Skeletal muscle satellite cell (primary cell): ENCODE measurements at regions not wholly inside any gene's neighbourhood (a gene's known extent, or its start where the extent isn't known, plus 50 kb on each side); places are given as distances from the start of the nearest gene placed in this dataset.
"Not testable (repeated sequence)": the region's sequence is repeated elsewhere in the genome, so short reads cannot be mapped to it uniquely, and the experiment has no call there.

Source experiments
- H3K27me3 ChIP-seq: 2 replicates; pipeline ENCODE4 v1.7.0; 2013; ENCODE audit warnings: low read length; ENCODE audit not compliant: control insufficient read depth, insufficient read depth
- H3K36me3 ChIP-seq: 2 replicates; pipeline ENCODE4 v1.7.0; 2013; ENCODE audit warnings: mild to moderate bottlenecking, control low read depth, low read length; ENCODE audit not compliant: insufficient read depth
- H3K4me1 ChIP-seq: 2 replicates; pipeline ENCODE4 v1.7.0; 2013; ENCODE audit warnings: low read length; ENCODE audit not compliant: control insufficient read depth, insufficient read depth
- H3K4me2 ChIP-seq: 2 replicates; pipeline ENCODE4 v1.7.0; 2013; ENCODE audit warnings: mild to moderate bottlenecking, low read length
- H3K4me3 ChIP-seq: 2 replicates; pipeline ENCODE4 v1.7.0; 2013; ENCODE audit warnings: low read length
- H3K9ac ChIP-seq: 2 replicates; pipeline ENCODE4 v1.7.0; 2013; ENCODE audit warnings: mild to moderate bottlenecking, low read depth, low read length, moderate library complexity
- H3K9me3 ChIP-seq: replicated peaks from 2 replicates; pipeline ENCODE4 v1.7.0; 2013; ENCODE audit warnings: mild to moderate bottlenecking, control low read depth, low read length

DNA sequence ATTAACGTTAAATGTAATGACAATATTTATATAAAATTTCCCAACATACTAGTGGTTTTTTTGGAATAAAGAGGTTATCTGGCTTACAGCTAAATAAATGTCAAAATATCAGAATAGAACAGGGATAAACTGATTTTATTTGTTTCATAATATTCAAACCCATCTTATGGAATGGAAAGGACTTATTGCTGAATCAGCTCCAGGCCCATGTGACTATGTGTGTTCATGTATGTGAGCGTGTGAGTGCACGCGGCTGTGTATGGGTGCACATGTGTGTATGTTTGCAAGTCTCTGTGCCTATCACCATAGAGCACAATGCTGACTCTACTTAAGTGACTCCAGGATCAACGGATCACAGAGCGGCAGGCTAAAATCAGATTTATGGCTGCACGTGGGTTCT is 392.3 kb upstream of the GRM7 start:
- H3K9me3 ChIP-seq, result peaks cover 6% of the 10 kb centered on the region
- no peak overlapping the region for H3K4me2 ChIP-seq
- no peaks in the 10 kb centered on the region for H3K36me3 ChIP-seq
- H3K27me3 ChIP-seq, result no peaks in the 10 kb centered on the region
- no peak overlapping the region for H3K9ac ChIP-seq
- no peak overlapping the region for H3K4me3 ChIP-seq
- H3K4me1 ChIP-seq, result no peaks in the 10 kb centered on the region

GRCh38 chr3:6471744-6472143 is 389.2 kb upstream of the GRM7 start:
- no peak overlapping the region for H3K4me3 ChIP-seq
- H3K9ac ChIP-seq, result no peak overlapping the region
- H3K9me3 ChIP-seq, result peaks cover 12% of the 10 kb centered on the region
- H3K36me3 ChIP-seq, result no peaks in the 10 kb centered on the region
- no peaks in the 10 kb centered on the region for H3K27me3 ChIP-seq
- no peak overlapping the region for H3K4me2 ChIP-seq
- no peaks in the 10 kb centered on the region for H3K4me1 ChIP-seq

- H3K9ac ChIP-seq, H3K27me3 ChIP-seq, H3K4me2 ChIP-seq, H3K4me1 ChIP-seq, H3K4me3 ChIP-seq, H3K9me3 ChIP-seq, H3K36me3 ChIP-seq: not testable (repeated sequence)
Observed at GRCh38 chr3:6490487-6491327, 370.2 kb upstream of the GRM7 start.

DNA sequence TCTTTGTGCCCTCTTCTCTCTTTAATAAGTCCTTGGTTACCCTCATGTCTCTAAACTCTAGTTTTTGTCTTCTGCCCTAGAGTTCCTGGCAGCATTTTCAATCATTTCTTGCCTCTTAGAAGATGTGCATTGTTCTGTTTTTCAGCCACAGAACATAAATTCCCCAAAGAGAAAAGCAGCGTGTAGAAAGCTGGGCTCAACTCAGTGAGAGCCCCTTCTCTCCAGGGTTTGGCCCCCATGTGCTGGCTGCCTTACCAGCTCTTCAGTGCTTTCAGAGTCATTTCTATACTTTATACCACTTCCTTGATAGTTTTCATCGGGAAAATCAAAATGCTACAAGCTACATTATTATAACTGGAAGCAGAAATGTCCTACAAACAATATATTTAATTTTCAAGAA is 369.1 kb upstream of the GRM7 start:
- H3K4me3 ChIP-seq, result no peak overlapping the region
- H3K4me2 ChIP-seq, result no peak overlapping the region
- H3K4me1 ChIP-seq, result no peaks in the 10 kb centered on the region
- H3K9ac ChIP-seq, result no peak overlapping the region
- H3K36me3 ChIP-seq, result no peaks in the 10 kb centered on the region
- no peaks in the 10 kb centered on the region for H3K27me3 ChIP-seq
- H3K9me3 ChIP-seq, result peaks cover 8% of the 10 kb centered on the region

- Histone ChIP-seq H3K4me2 (no peak overlapping the region), H3K27me3 (no peaks in the 10 kb centered on the region), H3K36me3 (no peaks in the 10 kb centered on the region), H3K9me3 (peaks cover 8% of the 10 kb centered on the region), H3K4me3 (no peak overlapping the region), H3K4me1 (no peaks in the 10 kb centered on the region), H3K9ac (no peak overlapping the region)
Observed at GRCh38 chr3:6492306-6492705, 368.6 kb upstream of the GRM7 start.

- not testable (repeated sequence) for H3K9ac ChIP-seq, H3K27me3 ChIP-seq, H3K4me3 ChIP-seq, H3K36me3 ChIP-seq, H3K4me2 ChIP-seq, H3K9me3 ChIP-seq, H3K4me1 ChIP-seq
Observed at GRCh38 chr3:6498944-6499343, 362.0 kb upstream of the GRM7 start.

- no peak overlapping the region for H3K9ac ChIP-seq
- no peak overlapping the region for H3K4me3 ChIP-seq
- H3K27me3 ChIP-seq, result no peaks in the 10 kb centered on the region
- no peaks in the 10 kb centered on the region for H3K36me3 ChIP-seq
- no peak overlapping the region for H3K4me2 ChIP-seq
- H3K4me1 ChIP-seq, result no peaks in the 10 kb centered on the region
- no peaks in the 10 kb centered on the region for H3K9me3 ChIP-seq
Observed at GRCh38 chr3:6504347-6504746, 356.6 kb upstream of the GRM7 start.

DNA sequence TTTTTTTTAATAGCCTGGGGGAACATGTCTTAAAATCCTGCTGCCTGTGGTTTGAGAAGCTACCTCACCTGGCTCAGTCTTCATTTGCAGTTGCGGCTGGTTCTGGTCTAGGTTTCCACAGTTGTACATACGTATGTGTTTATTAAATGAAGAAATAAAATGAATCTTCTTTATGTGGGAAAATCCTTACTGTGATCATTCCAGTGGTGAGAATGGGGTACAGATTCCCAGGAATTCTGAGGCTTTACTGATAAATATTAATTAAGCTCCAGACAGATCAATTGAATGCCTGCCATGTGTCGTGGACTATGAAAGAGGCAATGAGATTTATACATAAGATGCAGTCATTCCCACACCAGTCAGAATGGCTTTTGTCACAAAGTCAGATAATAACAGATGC is 356.1 kb upstream of the GRM7 start:
- Histone ChIP-seq H3K4me3 (no peak overlapping the region), H3K4me1 (no peaks in the 10 kb centered on the region), H3K36me3 (no peaks in the 10 kb centered on the region), H3K27me3 (no peaks in the 10 kb centered on the region), H3K4me2 (no peak overlapping the region), H3K9ac (no peak overlapping the region), H3K9me3 (no peaks in the 10 kb centered on the region)

DNA sequence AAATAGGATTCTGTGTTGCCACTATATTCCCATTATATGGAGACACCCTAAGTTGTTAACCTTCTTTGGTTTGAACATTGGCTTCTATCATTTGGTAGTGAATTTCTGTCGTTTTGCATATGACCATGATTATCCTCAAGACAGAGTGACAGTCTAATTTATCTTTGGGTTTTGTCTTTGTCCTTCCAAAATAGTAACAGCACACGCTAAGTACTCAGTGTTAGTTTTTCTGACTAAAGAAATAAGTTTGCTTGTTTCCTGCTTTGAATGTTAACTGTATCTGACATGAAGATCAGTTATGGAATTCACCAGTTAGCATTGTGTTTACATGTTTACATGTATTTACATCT is 352.5 kb upstream of the GRM7 start:
- no peaks in the 10 kb centered on the region for H3K27me3 ChIP-seq
- H3K36me3 ChIP-seq, result no peaks in the 10 kb centered on the region
- H3K4me2 ChIP-seq, result no peak overlapping the region
- H3K9ac ChIP-seq, result no peak overlapping the region
- H3K4me3 ChIP-seq, result no peak overlapping the region
- H3K9me3 ChIP-seq, result no peaks in the 10 kb centered on the region
- H3K4me1 ChIP-seq, result no peaks in the 10 kb centered on the region

GRCh38 chr3:6509576-6509975 is 351.3 kb upstream of the GRM7 start:
- no peak overlapping the region for H3K9ac ChIP-seq
- H3K4me3 ChIP-seq, result no peak overlapping the region
- H3K4me2 ChIP-seq, result no peak overlapping the region
- no peaks in the 10 kb centered on the region for H3K27me3 ChIP-seq
- H3K36me3 ChIP-seq, result no peaks in the 10 kb centered on the region
- no peaks in the 10 kb centered on the region for H3K9me3 ChIP-seq
- no peaks in the 10 kb centered on the region for H3K4me1 ChIP-seq

- Histone ChIP-seq H3K9ac (no peak overlapping the region), H3K4me3 (no peak overlapping the region), H3K4me2 (no peak overlapping the region), H3K4me1 (no peaks in the 10 kb centered on the region), H3K9me3 (peaks cover 3% of the 10 kb centered on the region), H3K36me3 (no peaks in the 10 kb centered on the region), H3K27me3 (no peaks in the 10 kb centered on the region)
Observed at GRCh38 chr3:6510713-6511112, 350.2 kb upstream of the GRM7 start.

DNA sequence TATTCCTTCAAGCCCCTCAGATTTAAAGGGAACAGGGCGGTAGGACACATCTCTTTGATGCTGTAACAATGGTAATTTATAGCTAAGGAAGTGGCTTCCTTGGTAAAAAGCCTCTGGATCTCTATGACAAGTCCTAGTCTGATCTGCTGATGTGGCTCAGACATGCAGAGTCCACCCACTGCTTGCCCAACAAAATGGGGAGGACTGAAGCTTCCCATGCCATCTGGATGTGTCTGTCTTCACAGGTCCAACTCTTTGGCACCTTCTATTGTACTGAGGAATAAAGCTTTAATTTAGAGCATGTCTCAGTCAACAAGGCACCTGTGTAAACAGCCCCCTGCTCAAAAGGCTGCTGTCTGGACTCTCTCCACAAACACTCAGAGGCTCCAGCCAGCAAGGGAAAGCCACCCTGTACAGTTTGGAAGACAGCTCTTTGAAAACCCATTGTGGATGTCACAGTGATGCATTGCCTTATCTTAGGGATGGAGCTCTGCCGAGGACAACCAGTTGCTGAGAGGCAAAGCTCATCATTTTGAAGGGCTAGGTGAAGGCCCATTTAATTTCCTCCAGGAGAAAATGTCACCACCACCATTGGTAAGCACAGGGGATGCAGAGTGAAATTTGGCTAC is 348.6 kb upstream of the GRM7 start:
- Histone ChIP-seq H3K27me3 (no peaks in the 10 kb centered on the region), H3K4me3 (no peak overlapping the region), H3K9ac (no peak overlapping the region), H3K4me1 (no peaks in the 10 kb centered on the region), H3K9me3 (peaks cover 6% of the 10 kb centered on the region), H3K36me3 (no peaks in the 10 kb centered on the region), H3K4me2 (no peak overlapping the region)
